ENCODE measurements at regions not wholly inside any gene's neighbourhood (a gene's known extent, or its start where the extent isn't known, plus 50 kb on each side); places are given as distances from the start of the nearest gene placed in this dataset.
"Not testable (repeated sequence)": the region's sequence is repeated elsewhere in the genome, so short reads cannot be mapped to it uniquely, and the experiment has no call there.

GRCh38 chr7:65639717-65640116 is 233.2 kb upstream of the VKORC1L1 start:
- TF ChIP-seq CTCF (IDR thresholded peaks at IDR 0.05; ENCODE audit: insufficient read depth, low read length, poor library complexity, severe bottlenecking); EZH2phosphoT487 (conservative IDR thresholded peaks at IDR 0.05; ENCODE audit: low read length): not testable (repeated sequence)
